ENCODE measurements at regions not wholly inside any gene's neighbourhood (a gene's known extent, or its start where the extent isn't known, plus 50 kb on each side); places are given as distances from the start of the nearest gene placed in this dataset.
A peak's percentile ranks its signal among the peaks of the same experiment; 100 is the strongest.

GRCh38 chr7:46414946-46415345 is 493.9 kb upstream of the IGFBP3 start:
- DNase-seq: no peak
- Histone ChIP-seq H3K27ac (no peak overlapping the region), H3K4me3 (no peak overlapping the region), H3K36me3 (no peaks in the 10 kb centered on the region), H3K27me3 (no peaks in the 10 kb centered on the region), H3K9me3 (no peaks in the 10 kb centered on the region), H3K4me1 (no peaks in the 10 kb centered on the region)
- TF ChIP-seq POLR2A (IDR thresholded peaks at IDR 0.05) (no peak), CTCF (IDR thresholded peaks at IDR 0.05) (no peak)
- intact Hi-C loops (cut with DNase I; ENCODE audit: low total_unique reads): no loop called here

GRCh38 chr7:46411236-46411635 is 490.2 kb upstream of the IGFBP3 start:
- no peak for DNase-seq
- no peaks in the 10 kb centered on the region for H3K9me3 ChIP-seq
- H3K27ac ChIP-seq: no peak overlapping the region
- no peaks in the 10 kb centered on the region for H3K4me1 ChIP-seq
- no peak for TF ChIP-seq POLR2A (IDR thresholded peaks at IDR 0.05)
- TF ChIP-seq CTCF (IDR thresholded peaks at IDR 0.05): no peak
- no peak overlapping the region for H3K4me3 ChIP-seq
- H3K36me3 ChIP-seq: no peaks in the 10 kb centered on the region
- no peaks in the 10 kb centered on the region for H3K27me3 ChIP-seq
- intact Hi-C loops (cut with DNase I; ENCODE audit: low total_unique reads): no loop called here

- Histone ChIP-seq H3K9me3 (no peaks in the 10 kb centered on the region), H3K4me1 (no peaks in the 10 kb centered on the region), H3K36me3 (no peaks in the 10 kb centered on the region), H3K27me3 (no peaks in the 10 kb centered on the region), H3K27ac (no peak overlapping the region), H3K4me3 (no peak overlapping the region)
- intact Hi-C loops (cut with DNase I; ENCODE audit: low total_unique reads): no loop called here
- TF ChIP-seq CTCF (IDR thresholded peaks at IDR 0.05) (no peak), POLR2A (IDR thresholded peaks at IDR 0.05) (no peak)
- DNase-seq: no peak
These were observed 486.1 kb upstream of the IGFBP3 start for GRCh38 chr7:46407125-46407524.

GRCh38 chr7:46397591-46397990 is 476.5 kb upstream of the IGFBP3 start:
- Histone ChIP-seq H3K4me3 (no peak overlapping the region), H3K4me1 (peaks cover 0 to 6% of the 10 kb centered on the region in 2 donors), H3K36me3 (no peaks in the 10 kb centered on the region), H3K9me3 (no peaks in the 10 kb centered on the region), H3K27me3 (no peaks in the 10 kb centered on the region), H3K27ac (no peak overlapping the region)
- intact Hi-C loops (cut with DNase I; ENCODE audit: low total_unique reads): no loop called here
- TF ChIP-seq CTCF (IDR thresholded peaks at IDR 0.05): no peak
- no peak for TF ChIP-seq POLR2A (IDR thresholded peaks at IDR 0.05)
- no peak for DNase-seq

- Histone ChIP-seq H3K4me3 (no peak overlapping the region), H3K27me3 (no peaks in the 10 kb centered on the region), H3K9me3 (no peaks in the 10 kb centered on the region), H3K4me1 (peaks cover 0 to 6% of the 10 kb centered on the region in 2 donors), H3K36me3 (no peaks in the 10 kb centered on the region), H3K27ac (no peak overlapping the region)
- TF ChIP-seq CTCF (IDR thresholded peaks at IDR 0.05) (no peak), POLR2A (IDR thresholded peaks at IDR 0.05) (no peak)
- peak; percentile 49 to 54 for DNase-seq
- intact Hi-C loops (cut with DNase I; ENCODE audit: low total_unique reads): no loop called here
These were observed 475.4 kb upstream of the IGFBP3 start for GRCh38 chr7:46396481-46396880.
